Endothelial cell of umbilical vein (primary cell): ENCODE measurements at regions not wholly inside any gene's neighbourhood (a gene's known extent, or its start where the extent isn't known, plus 50 kb on each side); places are given as distances from the start of the nearest gene placed in this dataset.
A peak's percentile ranks its signal among the peaks of the same experiment; 100 is the strongest.

Experiments
- BruUV-seq: library from RNA; stranded (reverse); fragments of 400-500 nt; replicated peaks from 2 replicates; lab custom pipeline; 2021; lab: Mats Ljungman, UMichigan
- CTCF ChIA-PET: fragments of 300-600, 350-600 bp; sonication (Branson Sonifier 250); formaldehyde crosslinking; loops from one replicate; lab custom pipeline; 2021; ENCODE audit warnings: antibody characterized with exemption, inconsistent platforms; lab: Charles Lee
- POLR2A ChIA-PET: fragments of 300-600, 350-600 bp; sonication (Branson Sonifier 250); formaldehyde crosslinking; loops from one replicate; lab custom pipeline; 2021; ENCODE audit warnings: antibody characterized with exemption, inconsistent platforms; lab: Charles Lee
- DNase-seq: peaks from one replicate; pipeline ENCODE4 v3.0.0-alpha.2; 2011; ENCODE audit warnings: low read depth, low spot score
- FAIRE-seq: peaks from 2 replicates; lab custom pipeline; 2011; peaks lifted over from hg19 to GRCh38; lab: Jason Lieb, UNC
- H2AFZ ChIP-seq: 2 replicates; pipeline ENCODE4 v1.6.0; 2012; ENCODE audit warnings: low read depth, low read length, control low read depth, inconsistent platforms
- H3K27ac ChIP-seq: 2 replicates; pipeline ENCODE4 v1.5.1; 2011; ENCODE audit warnings: low read depth, mild to moderate bottlenecking, control low read depth, low read length, moderate library complexity; ENCODE audit not compliant: insufficient read depth
- H3K27me3 ChIP-seq, 2 experiments: 2 replicates each; pipeline versions ENCODE4 v1.6.0 to v1.6.1; 2011; ENCODE audit warnings: low read length in 2 of 2, mixed read lengths in 1 of 2; ENCODE audit not compliant: control insufficient read depth in 2 of 2, insufficient read depth in 2 of 2
- H3K36me3 ChIP-seq, 2 experiments: 2 replicates in 1 of 2; 3 replicates in 1 of 2; pipeline ENCODE4 v1.5.1; 2011; ENCODE audit warnings: low read length in 2 of 2, mild to moderate bottlenecking in 1 of 2, moderate library complexity in 1 of 2; ENCODE audit not compliant: control insufficient read depth in 2 of 2, insufficient read depth in 2 of 2; ENCODE audit errors: extremely low read depth in 1 of 2
- H3K4me1 ChIP-seq: 3 replicates; pipeline ENCODE4 v1.5.1; 2011; ENCODE audit warnings: mild to moderate bottlenecking, low read length; ENCODE audit not compliant: control insufficient read depth, insufficient read depth; ENCODE audit errors: extremely low read depth
- H3K4me2 ChIP-seq: 2 replicates; pipeline ENCODE4 v1.6.1; 2011; ENCODE audit warnings: low read length, control low read depth, mixed read lengths; ENCODE audit not compliant: insufficient read depth
- H3K4me3 ChIP-seq, 3 experiments: fragments of 200-600 bp in 1 of 3; sonication (generic), shearing (Covaris generic) in 1 of 3; replicated peaks in 1 of 3; 2 replicates each; pipeline ENCODE4 v1.5.1; 2011 to 2016; ENCODE audit warnings: control low read depth in 3 of 3, low read length in 3 of 3, mild to moderate bottlenecking in 2 of 3, inconsistent platforms in 1 of 3, low read depth in 1 of 3, moderate library complexity in 1 of 3; ENCODE audit not compliant: insufficient read depth in 1 of 3
- H3K79me2 ChIP-seq: 2 replicates; pipeline ENCODE4 v1.6.0; 2012; ENCODE audit warnings: low read length, inconsistent platforms; ENCODE audit not compliant: control insufficient read depth, insufficient read depth
- H3K9ac ChIP-seq: replicated peaks from 2 replicates; pipeline ENCODE3; 2011; ENCODE audit warnings: low read length, control low read depth; ENCODE audit not compliant: insufficient read depth; ENCODE audit errors: extremely low read depth
- H3K9me1 ChIP-seq: replicated peaks from 3 replicates; pipeline ENCODE4 v1.6.0; 2011; ENCODE audit warnings: mild to moderate bottlenecking, low read length; ENCODE audit not compliant: control insufficient read depth, insufficient read depth; ENCODE audit errors: extremely low read depth
- H3K9me3 ChIP-seq: replicated peaks from 2 replicates; pipeline ENCODE4 v1.5.1; 2012; ENCODE audit warnings: low read length, inconsistent platforms; ENCODE audit not compliant: control insufficient read depth, insufficient read depth
- H4K20me1 ChIP-seq: replicated peaks from 2 replicates; pipeline ENCODE3; 2011; ENCODE audit warnings: mild to moderate bottlenecking, low read length; ENCODE audit not compliant: control insufficient read depth, insufficient read depth; ENCODE audit errors: extremely low read depth
- CTCF ChIP-seq, 2 donors: IDR thresholded peaks; 1 replicate in 1 of 2; 2 replicates in 1 of 2; pipeline ENCODE4 v1.5.1; 2011; ENCODE audit warnings: low read length in 2 of 2, mild to moderate bottlenecking in 2 of 2, moderate library complexity in 2 of 2, control low read depth in 1 of 2, inconsistent platforms in 1 of 2, low read depth in 1 of 2; ENCODE audit not compliant: insufficient read depth in 1 of 2; ENCODE audit errors: extremely low read depth in 1 of 2
- EZH2 ChIP-seq: IDR thresholded peaks from 2 replicates; pipeline ENCODE4 v1.6.1; 2012; ENCODE audit warnings: borderline replicate concordance, low read depth, mild to moderate bottlenecking, moderate library complexity, low read length, inconsistent platforms; ENCODE audit not compliant: severe bottlenecking
- FOS ChIP-seq: IDR thresholded peaks from 2 replicates; pipeline ENCODE4 v1.6.1; 2011; ENCODE audit warnings: mild to moderate bottlenecking, low read length, moderate library complexity, borderline replicate concordance; ENCODE audit not compliant: insufficient read depth
- GATA2 ChIP-seq: IDR thresholded peaks from 2 replicates; pipeline ENCODE4 v1.7.0; 2011; ENCODE audit warnings: low read depth, mild to moderate bottlenecking, moderate library complexity, mixed read lengths, low read length; ENCODE audit not compliant: insufficient read length, insufficient read depth
- JUN ChIP-seq: IDR thresholded peaks from 2 replicates; pipeline ENCODE4 v1.6.1; 2011; ENCODE audit warnings: borderline replicate concordance, low read depth; ENCODE audit not compliant: insufficient read length, insufficient read depth
- MAX ChIP-seq: IDR thresholded peaks from 2 replicates; pipeline ENCODE4 v1.6.1; 2011; ENCODE audit not compliant: insufficient read depth, insufficient read length
- MYC ChIP-seq: IDR thresholded peaks from one replicate; pipeline ENCODE4 v1.6.1; 2011; ENCODE audit warnings: mild to moderate bottlenecking, low read depth, low read length
- POLR2A ChIP-seq: IDR thresholded peaks from 2 replicates; pipeline ENCODE4 v1.6.1; 2012; ENCODE audit warnings: low read depth, mild to moderate bottlenecking, control low read depth, low read length
- POLR2AphosphoS5 ChIP-seq: IDR thresholded peaks from 2 replicates; pipeline ENCODE4 v1.6.1; 2012; ENCODE audit warnings: low read depth, mild to moderate bottlenecking, control low read depth, low read length, moderate library complexity; ENCODE audit not compliant: insufficient read depth
- dilution Hi-C: fragments of 300-500 bp; cut with MboI; formaldehyde crosslinking; loops from one replicate; pipeline ENCODE4 v1.15.0; 2019; ENCODE audit warnings: low sequenced_read_pairs; ENCODE audit not compliant: extremely low pct_ligation_motif_present
- intact Hi-C: fragments of 100-400 bp; cut with micrococcal nuclease; formaldehyde crosslinking; loops from one replicate; pipeline ENCODE4 v1.10.0; 2022

GRCh38 chr2:236988216-236988615, 97.5 kb upstream of the COPS8 start:
- Histone ChIP-seq H3K27me3 (peaks cover 0 to 2% of the 10 kb centered on the region in 2 experiments), H3K9ac (no peak overlapping the region), H3K9me3 (no peaks in the 10 kb centered on the region), H2AFZ (no peak overlapping the region), H3K4me3 (no peak overlapping the region), H3K27ac (no peak overlapping the region), H3K4me1 (no peaks in the 10 kb centered on the region), H3K79me2 (no peaks in the 10 kb centered on the region), H4K20me1 (no peaks in the 10 kb centered on the region), H3K4me2 (no peak overlapping the region), H3K9me1 (no peaks in the 10 kb centered on the region), H3K36me3 (no peaks in the 10 kb centered on the region)
- intact Hi-C loops (no loop called here), dilution Hi-C loops (no loop called here)
- FAIRE-seq (peak; percentile 15), DNase-seq (no peak)
- TF ChIP-seq MAX = no peak
- no peak for TF ChIP-seq POLR2A
- TF ChIP-seq EZH2 = no peak
- TF ChIP-seq FOS = no peak
- TF ChIP-seq CTCF (IDR thresholded peaks at IDR 0.05; ENCODE audit: extremely low read depth in 1 of 2, insufficient read depth in 1 of 2, low read depth in 1 of 2, low read length in 2 of 2) = no peak
- no peak for TF ChIP-seq MYC
- no peak for TF ChIP-seq JUN
- TF ChIP-seq POLR2AphosphoS5 = no peak
- TF ChIP-seq GATA2 = no peak
- ChIA-PET POLR2A (no interaction called here), CTCF (no interaction called here)
- BruUV-seq = no TSS peak
